ENCODE measurements at regions not wholly inside any gene's neighbourhood (a gene's known extent, or its start where the extent isn't known, plus 50 kb on each side); places are given as distances from the start of the nearest gene placed in this dataset.
A peak's percentile ranks its signal among the peaks of the same experiment; 100 is the strongest.

DNA sequence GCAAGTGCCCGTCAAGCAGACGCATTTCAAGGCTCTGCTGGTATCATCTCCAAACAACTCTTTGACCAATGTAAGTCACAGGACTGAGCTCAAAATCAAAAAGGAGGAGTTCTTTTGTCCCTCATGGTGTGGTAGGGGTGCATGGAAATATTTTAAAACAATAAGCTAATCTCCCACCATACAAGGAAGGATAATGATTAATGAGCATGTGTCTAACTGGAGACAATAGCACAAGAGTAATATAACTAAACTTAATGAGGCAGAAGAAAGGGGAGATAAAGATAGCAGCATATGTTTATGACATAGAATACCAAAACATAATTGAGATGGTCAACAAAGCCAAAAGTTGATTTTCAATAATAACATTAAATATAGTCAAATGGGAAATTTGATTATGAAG, 668.0 kb upstream of the ZP4 start:
- DNase-seq (ENCODE audit: low spot score): no peak

DNA sequence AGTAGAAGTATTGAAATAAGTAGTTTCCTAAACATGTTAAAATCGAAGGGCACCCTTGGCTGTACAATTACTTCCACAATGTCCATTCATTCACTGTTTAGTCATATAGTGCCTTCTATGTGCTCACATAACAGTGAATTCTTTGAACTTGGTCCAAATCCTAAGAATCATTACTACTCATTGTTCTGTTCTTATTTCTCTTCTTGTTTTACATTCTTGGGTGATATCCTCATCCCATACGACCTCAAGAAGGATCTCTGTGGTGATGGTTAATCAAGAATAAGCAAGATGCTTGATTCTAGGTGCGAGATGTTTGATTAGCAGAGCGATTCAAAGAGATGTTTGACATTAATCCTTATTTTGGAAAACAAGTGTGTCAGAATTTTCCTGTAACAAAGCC, 667.4 kb upstream of the ZP4 start:
- DNase-seq (ENCODE audit: low spot score): no peak

DNA sequence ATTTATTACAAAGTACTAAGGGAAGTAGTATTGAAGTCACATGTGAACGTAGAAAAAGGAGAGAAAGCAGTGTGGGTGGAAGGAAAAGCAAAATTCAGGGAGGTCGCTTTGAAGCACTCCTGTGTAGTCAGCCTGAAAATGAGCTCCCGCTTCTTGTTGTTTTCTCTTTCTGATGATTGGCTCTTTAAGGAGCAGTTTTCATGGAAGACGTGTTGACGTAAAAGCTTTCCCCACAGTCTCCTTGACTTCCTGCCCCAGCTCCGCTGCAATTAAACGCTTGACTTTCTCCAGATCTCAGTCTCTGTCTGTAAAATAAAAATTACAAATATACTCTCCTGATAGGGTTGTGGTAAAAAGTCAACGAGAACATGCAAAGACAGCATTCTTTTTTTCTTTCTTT, 661.5 kb upstream of the ZP4 start:
- no peak for DNase-seq (ENCODE audit: low spot score)

DNA sequence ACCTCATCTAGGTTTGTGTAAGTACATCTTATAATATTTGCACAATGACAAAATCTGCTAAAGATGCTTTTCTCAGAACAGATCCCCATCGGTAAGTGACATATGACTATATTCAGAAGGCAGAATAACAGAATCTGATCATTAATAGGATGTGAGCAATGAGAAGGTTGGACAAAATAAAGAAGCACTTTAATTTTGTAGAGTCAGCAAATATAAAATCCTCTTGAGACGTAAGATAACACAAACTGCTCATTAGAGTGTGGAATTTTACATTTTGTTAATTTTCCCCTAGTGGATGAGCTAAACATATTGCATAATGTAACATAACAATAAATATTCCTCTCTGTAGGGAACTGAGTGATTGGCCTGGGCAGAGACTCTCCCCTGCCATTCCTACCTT, 658.4 kb upstream of the ZP4 start:
- DNase-seq (ENCODE audit: low spot score): no peak

DNA sequence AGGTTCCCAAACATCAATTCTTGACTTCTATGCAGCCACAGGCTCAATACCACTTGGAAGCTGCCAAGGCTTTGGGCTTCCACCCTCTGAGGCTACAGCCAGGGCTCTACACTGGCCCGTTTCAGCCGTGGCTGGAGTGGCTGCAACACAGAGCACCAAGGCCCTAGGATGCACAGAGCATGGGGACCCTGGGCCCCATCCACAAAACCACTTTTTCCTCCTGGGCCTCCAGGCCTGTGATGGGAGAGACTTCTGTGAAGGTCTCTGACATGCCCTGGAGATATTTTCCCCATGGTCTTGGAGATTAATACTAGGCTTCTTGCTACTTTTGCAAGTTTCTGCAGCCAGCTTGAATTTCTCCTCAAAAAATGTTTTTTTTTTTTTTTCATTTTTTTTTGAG, 655.4 kb upstream of the ZP4 start:
- no peak for DNase-seq (ENCODE audit: low spot score)

DNA sequence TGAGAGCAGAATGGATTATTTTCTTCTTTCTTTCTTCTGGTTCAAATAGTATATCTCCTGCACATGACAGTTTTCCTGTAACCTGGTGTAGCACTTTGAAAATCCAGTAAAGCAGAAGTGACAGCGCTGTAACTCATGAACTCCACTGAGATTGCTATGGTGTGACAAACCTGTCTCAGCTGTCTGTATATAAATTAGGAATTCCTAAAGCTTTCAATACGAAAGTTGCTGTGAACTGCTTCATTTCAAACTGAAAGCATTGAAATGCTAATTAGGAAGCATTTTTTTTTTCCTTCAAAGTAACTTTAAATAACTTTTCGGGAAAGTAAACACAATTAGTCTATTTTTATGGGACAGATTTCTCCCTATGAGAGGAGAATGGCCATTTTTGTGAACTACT, 646.9 kb upstream of the ZP4 start:
- no peak for DNase-seq (ENCODE audit: low spot score)

DNA sequence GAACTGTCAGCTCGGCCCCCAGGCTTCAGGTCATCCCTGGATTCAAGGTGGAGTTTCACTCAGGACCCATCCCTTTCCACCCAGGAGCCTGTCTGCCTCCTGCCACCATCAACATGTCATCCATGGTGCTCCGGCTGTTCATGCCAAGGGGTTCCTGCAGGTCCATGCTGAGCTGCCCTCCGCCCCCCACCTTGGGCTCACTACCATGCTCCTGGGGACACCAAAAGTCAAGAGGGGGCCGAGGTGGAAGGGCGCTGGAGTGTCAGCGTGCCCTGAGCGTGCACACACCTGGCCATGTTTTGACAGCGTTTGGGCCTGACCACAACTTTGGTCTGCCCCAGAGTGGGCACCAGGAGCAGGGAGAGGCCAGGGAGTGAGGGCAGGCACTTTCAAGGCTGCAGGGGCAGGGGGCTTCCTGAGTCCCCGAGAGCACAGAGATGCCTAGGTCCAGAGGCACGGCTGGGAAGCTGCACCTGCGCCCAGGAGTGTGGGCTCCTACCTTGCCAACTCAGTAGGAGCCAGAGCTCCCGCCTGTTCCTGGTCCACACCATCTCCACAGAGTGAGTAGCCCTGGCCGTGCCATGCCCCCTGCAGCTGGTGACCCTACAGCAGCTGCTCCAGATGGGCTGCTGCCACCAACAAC, 639.6 kb upstream of the ZP4 start:
- DNase-seq (ENCODE audit: low spot score): no peak

DNA sequence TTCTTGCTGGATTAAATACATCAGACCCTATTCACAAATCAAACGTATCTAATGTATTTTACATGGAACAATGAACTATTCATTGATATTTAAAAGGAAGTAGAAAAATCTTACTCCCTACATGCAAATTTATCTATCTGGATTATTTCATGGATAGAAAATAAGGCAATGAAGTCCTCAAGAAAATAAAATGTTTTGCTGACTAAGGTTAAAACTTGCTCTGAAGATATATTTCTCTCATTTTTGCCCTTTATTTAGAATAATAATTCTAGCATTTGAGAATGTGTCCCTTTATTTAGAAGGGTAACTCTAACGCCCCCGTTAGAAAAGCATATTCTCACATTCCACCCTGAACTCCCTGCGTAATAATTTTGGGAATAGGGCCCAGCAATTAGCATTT, 627.0 kb upstream of the ZP4 start:
- DNase-seq (ENCODE audit: low spot score): no peak

DNA sequence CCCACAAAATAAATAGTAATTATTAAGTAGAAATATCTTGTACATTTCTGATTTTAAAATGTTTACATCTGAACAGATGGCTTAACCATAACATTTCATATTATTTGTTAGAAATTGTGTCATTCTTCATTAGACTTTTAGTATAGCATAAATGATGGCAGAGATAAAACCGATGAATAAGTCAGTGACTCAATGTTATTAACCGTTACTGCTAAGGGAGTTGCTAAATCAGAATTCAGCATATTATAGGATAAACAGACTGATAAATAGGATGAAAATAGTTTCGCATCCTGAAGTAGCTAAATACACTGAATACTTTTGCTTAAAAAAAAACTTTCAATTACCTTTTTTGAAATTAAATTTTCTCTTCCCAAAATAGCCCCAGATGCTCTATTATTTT, 610.6 kb upstream of the ZP4 start:
- no peak for DNase-seq (ENCODE audit: low spot score)

DNA sequence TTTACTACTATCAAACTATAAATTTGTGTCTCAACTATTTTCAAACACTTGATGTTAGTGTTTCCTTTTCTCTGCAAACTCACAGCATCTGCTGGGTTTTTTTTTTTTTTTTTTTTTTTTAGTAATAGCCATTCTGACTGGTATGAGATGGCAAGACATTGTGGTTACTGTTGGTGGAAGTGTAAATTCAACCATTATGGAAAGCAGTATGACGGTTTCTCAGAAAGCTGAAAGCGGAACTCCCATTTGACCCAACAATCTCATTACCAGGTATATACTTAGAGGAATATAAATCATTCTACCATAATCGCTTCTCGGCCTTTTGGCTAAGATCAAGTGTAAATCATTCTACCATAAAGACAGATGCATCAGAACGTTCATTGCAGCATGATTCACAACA, 608.3 kb upstream of the ZP4 start:
- no peak for DNase-seq (ENCODE audit: low spot score)

DNA sequence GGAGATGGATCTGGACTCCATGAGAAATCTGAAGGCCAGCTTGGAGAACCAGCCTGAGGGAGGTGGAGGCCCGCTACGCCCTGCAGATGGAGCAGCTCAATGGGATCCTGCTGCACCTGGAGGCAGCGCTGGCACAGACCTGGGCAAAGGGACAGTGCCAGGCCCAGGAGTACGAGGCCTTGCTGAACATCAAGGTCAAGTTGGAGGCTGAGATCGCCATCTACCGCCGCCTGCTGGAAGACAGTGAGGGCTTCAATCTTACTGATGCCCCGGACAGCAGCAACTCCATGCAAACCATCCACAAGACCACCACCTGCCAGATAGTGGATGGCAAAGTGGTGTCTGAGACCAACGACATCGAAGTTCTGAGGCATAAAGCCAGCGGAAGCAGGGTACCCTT, 601.5 kb upstream of the ZP4 start:
- no peak for DNase-seq (ENCODE audit: low spot score)

DNA sequence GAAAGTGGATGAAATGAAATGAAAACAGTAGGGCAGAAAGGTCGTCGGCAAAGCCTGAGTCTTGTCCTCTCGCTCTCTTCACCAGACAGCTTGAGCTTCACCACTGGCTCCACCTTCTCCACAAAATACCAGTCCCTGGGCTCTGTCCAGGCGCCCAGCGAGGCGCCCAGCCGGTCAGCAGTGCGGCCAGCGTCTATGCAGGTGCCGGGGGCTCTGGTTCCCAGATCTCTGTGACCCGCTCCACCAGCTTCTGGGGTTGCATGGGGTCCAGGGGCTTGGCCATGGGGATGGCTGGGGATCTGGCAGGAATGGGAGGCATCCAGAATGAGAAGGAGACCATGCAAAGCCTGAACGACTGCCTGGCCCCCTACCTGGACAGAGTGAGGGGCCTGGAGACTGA, 600.5 kb upstream of the ZP4 start:
- no peak for DNase-seq (ENCODE audit: low spot score)

DNA sequence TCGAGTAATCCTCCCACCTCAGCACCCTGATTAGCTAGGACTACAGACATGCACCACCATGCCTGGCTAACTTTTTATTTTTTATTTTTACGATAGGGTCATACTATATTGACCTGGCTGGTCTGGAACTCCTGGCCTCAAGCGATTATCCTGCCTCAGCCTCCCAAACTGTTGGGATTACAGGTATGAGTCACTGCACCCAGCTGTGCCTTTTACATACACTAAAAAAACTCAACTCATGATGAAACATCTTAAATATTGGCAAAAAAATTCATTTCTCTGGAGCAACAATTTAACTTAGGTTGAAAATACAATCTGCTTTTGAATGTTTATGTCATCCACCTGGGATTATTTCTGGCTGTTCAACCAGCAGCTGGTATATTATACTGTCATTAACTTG, 598.3 kb upstream of the ZP4 start:
- no peak for DNase-seq (ENCODE audit: low spot score)

DNA sequence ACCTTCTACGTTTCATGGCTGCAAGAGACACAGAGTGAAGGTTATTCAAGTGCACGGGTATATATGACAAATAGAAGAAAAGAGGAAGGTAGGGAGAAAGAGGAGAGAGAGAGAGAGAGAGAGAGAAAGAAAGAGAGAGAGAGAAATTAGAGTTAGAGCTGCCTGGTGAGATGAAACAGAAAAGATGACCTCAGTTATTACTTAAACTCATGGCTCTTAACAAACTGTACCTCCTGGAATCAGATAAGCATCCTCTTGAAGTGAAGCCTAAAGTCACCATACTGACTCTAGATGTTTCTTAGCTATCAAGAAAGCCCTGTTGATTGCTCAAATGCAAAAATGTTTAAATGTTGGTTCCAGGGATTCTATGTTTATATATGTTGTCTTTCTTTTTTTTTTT, 597.7 kb upstream of the ZP4 start:
- no peak for DNase-seq (ENCODE audit: low spot score)

DNA sequence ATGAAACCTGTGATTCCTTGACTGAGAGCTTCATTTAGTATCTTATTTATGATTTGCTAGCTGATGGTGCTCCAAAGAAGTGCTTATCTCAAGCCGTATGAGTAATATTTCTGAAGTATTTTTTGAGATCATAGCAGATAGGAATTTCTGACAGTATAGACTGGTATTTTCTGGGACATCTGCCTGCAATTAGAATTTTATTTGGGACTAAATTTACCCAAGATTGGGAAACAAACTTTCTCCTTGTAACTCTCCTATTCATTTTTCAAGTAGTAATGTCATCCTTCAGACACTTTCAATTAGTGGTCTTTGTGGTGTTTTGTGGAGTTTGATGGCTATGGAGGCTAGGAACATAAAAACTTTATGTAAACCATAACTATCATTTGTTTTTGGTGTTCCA, 597.2 kb upstream of the ZP4 start:
- DNase-seq (ENCODE audit: low spot score): no peak

DNA sequence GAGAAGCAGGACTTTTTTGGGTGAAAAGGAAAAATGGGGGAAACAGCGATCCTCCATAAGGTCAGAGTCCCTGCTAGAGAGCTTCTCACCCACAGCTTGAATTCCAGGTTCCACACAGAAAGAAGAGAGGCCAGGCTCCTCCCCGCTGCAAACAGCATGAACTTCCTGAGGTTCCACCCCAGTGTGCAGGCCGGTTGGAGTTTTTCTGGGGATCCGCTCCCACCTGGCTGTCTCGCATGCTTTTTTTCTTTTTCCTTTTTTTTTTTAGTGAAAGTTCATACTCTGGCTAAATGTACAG, 595.1 kb upstream of the ZP4 start:
- DNase-seq (ENCODE audit: low spot score): peak; percentile 16

DNA sequence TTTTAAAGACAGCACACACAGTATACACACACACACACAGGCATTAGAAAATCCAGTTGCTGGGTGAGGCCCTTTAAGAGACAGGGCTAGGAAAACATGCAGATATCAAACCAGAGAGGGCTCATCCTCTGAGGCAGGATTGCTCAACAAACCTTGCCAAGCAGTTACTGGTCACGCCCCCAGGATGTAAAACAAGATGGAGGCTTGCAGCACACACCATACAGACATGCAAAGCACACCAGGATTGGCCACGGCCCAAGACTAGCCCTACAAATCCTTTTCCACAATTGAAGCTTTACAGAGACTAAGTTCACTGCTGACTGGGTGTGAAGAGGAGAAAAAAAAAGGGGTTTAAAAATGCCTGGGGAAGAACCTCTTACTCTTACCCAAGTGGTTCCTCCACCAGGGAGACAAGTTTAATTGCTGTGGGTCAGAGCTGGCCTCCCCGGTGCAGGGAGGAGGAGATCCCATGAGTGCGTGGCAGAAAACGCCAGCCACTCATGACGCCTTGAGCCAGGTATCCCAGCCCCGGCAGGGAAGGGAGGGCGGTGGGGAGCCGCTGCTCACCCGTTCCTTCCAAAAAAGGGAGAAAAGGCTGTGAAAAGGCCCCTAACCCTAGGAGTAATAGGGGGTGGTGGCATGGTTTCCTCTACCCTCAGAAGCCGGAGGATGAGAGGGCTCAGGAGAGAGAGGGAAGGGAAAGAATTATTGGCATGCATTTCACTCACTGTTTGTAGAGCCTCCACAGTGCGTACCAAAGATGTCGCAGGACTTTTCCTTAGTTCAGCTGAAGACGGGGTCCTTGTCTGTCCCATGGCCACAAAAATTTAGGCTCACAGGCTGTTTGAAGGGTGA, 594.6 kb upstream of the ZP4 start:
- DNase-seq (ENCODE audit: low spot score): peak; percentile 69

DNA sequence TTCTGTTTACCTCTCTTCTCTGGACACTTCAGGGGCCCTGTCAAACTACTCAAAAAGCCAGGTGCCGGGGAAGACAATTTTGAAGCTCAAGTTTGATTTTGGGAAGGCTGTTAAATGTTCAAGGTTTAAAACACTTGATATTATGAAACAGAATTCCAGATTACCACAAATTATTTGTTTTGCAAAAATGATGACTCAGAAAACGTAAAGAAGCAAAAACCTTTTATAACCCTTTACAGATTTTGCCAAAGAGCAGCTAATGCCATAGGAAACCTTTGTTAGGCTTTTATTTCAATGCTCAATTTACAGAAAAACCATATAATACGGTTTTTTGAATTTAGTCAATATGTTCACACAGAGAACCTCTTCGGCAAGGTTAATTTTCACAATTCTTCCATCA, 593.4 kb upstream of the ZP4 start:
- no peak for DNase-seq (ENCODE audit: low spot score)

DNA sequence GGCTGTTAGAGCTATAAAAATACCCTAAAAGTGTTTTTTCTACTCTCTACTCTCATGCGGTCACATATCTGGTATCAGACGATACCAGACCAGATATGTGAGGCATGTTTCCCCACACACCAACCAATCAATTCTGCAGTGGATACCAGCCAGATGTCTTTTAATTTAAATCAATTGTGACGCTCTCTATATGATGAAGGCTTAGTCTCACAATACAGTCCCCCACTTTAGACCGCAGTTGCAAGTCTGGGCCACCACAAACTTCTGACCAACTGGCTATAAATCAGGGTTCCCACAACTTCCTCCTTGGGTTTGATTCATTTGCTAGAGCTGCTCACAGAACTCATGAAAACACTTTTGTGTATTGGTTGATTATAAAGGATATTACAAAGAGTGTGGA, 586.1 kb upstream of the ZP4 start:
- DNase-seq (ENCODE audit: low spot score): no peak

DNA sequence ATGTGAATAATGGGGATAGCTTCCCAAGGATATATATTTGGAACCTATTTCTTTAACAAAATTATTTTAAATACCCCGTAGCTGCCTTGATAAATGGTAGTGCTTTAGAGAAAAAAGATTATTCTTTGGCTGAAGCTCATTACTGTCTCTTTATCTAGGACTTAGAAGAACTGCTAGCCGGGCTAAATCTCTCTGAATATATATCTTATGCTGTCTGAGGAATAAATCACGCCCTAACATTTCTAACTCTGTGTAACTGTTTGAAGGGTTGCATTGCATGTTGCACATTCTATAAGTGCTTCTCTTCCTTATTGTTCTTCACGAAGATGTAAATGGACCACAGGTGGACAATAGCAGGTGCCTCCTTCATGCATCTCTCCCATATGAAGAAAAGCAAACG, 585.0 kb upstream of the ZP4 start:
- no peak for DNase-seq (ENCODE audit: low spot score)

DNA sequence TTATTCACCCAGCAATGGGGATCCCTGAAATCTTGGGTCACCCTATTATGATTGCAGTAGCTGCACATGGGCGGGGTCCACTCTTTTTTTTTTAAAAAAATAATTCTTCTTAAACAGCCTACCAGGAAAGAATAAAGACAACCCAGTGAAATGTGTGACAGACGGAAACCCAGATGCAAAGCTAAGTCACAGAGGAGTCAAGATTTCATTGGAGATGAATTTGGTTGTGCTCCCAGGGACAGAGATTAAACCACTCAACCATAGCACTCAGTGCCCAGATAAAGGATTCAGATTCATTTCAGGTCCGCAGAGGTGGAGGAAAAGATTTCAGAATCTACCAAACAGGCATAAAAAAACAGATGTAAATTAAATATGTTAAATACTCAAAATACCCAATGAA, 583.5 kb upstream of the ZP4 start:
- no peak for DNase-seq (ENCODE audit: low spot score)

DNA sequence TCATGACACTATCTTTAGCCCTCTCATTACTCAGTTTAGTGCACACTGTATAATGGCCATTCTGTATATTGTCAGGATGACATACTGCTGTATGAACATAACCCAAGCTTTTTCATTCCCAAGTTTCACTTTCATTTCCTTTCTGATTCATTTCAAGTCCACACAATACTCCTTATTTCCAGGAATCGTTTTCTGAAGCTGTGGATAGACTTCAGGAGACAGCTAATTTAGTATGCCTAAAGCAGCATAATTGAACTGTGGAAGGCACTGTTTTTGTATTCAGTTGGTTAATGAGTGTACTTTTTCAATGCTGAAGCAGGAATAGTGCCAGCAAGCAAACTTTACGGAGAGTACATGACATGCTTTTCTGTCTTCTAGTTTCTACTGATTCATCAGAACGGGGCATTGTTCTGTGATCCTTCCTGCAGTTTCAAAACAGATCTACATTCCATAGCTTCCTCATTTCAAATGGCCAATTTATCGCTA, 578.5 kb upstream of the ZP4 start:
- DNase-seq (ENCODE audit: low spot score): peak; percentile 33

DNA sequence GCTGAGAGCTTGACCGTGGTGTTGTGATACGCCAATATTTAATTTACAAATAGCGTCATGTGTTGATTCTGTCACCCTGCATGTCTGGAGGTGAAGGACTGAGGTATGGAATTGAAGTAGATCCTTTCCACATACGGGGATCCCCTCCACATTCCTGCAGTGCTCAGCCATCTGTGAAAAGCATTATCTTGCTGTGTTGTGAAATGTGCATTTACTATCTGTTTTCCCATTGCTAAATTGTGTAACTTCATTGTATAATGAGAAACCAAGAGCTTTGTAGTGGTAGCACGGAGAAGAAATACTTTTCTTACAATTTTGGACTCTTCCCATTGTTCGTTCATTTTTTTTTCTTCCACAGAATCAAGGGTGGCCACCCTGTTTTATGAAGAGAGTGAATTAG, 577.3 kb upstream of the ZP4 start:
- DNase-seq (ENCODE audit: low spot score): no peak

DNA sequence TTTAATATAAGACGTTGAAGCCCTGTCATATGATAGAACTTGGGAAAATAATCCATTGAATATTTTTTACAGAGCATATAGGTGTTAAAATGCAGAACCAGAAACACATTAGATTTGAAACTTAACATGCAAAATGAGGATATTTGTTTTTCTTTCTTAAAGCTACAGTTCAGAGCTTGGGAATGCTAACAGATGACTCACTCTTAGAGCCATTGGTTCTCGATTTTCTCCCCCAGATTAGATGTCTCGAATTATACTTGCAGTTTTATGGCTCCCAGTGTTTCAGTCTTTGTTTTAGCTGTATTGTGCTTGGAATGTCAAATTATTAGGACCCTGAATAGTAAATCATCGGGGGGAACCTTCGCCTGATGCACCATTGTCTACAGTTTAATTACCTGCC, 575.7 kb upstream of the ZP4 start:
- DNase-seq (ENCODE audit: low spot score): peak; percentile 9
